Vagina (tissue), 2 donors: ENCODE measurements at regions not wholly inside any gene's neighbourhood (a gene's known extent, or its start where the extent isn't known, plus 50 kb on each side); places are given as distances from the start of the nearest gene placed in this dataset.

Experiments used
- DNase-seq, 2 donors: peaks; one replicate each; pipeline ENCODE4 v3.0.0-alpha.2; 2017; ENCODE audit errors: extremely low spot score in 2 of 2
- H3K27ac ChIP-seq: fragments of 200-600 bp; sonication (generic); one replicate; pipeline ENCODE4 v1.5.1; 2019
- H3K27me3 ChIP-seq: fragments of 200-600 bp; sonication (generic); one replicate; pipeline ENCODE4 v1.5.1; 2019
- H3K36me3 ChIP-seq, 2 donors: fragments of 200-600 bp; sonication (generic); one replicate each; pipeline ENCODE4 v1.5.1; 2017 to 2019
- H3K4me1 ChIP-seq: fragments of 200-600 bp; sonication (generic); one replicate; pipeline ENCODE4 v1.5.1; 2019
- H3K4me3 ChIP-seq, 2 donors: fragments of 200-600 bp; sonication (generic); 1 replicate in 1 of 2; 2 replicates in 1 of 2; pipeline ENCODE4 v1.5.1; 2016 to 2019
- H3K9me3 ChIP-seq: fragments of 200-600 bp; sonication (generic); one replicate; pipeline ENCODE4 v1.5.1; 2019
- POLR2A ChIP-seq, 2 donors: fragments of 450-650 bp; IDR thresholded peaks; one replicate each; pipeline ENCODE4 v1.6.1; 2017; ENCODE audit warnings: antibody characterized with exemption in 2 of 2, mild to moderate bottlenecking in 2 of 2, moderate library complexity in 2 of 2
- POLR2AphosphoS5 ChIP-seq, 2 donors: sonication (generic); formaldehyde crosslinking; IDR thresholded peaks; one replicate each; pipeline ENCODE4 v1.9.0; 2017; ENCODE audit warnings: antibody characterized with exemption in 2 of 2, mild to moderate bottlenecking in 2 of 2, low read depth in 1 of 2; ENCODE audit not compliant: insufficient read depth in 1 of 2
- intact Hi-C: fragments of 100-400 bp; cut with DNase I; formaldehyde crosslinking; loops from one replicate; pipeline ENCODE4 v1.15.1; 2023
- TF ChIP-seq, protein P1 (sequence below), 3 experiments: fragments of 450-650 bp in 2 of 3; fragments of 200-600 bp in 1 of 3; sonication (generic) in 1 of 3; IDR thresholded peaks; one replicate each; pipeline ENCODE4 v1.5.1; 2017 to 2019; ENCODE audit warnings: antibody characterized with exemption in 3 of 3, mild to moderate bottlenecking in 2 of 3, moderate library complexity in 2 of 3

DNA sequence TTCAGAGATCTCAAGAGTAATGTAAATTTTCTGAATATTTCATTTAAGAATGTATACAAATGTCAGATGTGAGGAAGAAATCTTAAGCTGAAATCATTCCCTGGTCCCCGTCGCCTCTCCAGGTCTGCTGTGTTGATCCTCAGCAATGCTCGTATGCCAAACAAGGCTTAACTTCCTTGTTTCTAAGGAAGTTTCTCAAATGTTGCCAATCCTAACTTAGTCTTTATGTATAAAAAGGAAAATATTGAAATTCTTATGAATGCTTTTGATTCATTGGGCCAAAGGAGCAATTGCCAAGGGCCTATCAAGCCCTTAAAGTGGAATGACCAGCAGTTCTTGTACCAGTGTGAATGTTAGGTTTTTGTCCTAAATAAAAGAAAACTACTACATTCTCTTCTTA lies 507.7 kb upstream of the SEMA6D start:
- no peak for TF ChIP-seq POLR2AphosphoS5 (IDR thresholded peaks at IDR 0.05; ENCODE audit: insufficient read depth in 1 of 2, low read depth in 1 of 2)
- TF ChIP-seq, protein P1, sequence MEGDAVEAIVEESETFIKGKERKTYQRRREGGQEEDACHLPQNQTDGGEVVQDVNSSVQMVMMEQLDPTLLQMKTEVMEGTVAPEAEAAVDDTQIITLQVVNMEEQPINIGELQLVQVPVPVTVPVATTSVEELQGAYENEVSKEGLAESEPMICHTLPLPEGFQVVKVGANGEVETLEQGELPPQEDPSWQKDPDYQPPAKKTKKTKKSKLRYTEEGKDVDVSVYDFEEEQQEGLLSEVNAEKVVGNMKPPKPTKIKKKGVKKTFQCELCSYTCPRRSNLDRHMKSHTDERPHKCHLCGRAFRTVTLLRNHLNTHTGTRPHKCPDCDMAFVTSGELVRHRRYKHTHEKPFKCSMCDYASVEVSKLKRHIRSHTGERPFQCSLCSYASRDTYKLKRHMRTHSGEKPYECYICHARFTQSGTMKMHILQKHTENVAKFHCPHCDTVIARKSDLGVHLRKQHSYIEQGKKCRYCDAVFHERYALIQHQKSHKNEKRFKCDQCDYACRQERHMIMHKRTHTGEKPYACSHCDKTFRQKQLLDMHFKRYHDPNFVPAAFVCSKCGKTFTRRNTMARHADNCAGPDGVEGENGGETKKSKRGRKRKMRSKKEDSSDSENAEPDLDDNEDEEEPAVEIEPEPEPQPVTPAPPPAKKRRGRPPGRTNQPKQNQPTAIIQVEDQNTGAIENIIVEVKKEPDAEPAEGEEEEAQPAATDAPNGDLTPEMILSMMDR (IDR thresholded peaks at IDR 0.05) = no peak
- TF ChIP-seq POLR2A (IDR thresholded peaks at IDR 0.05) = no peak
- intact Hi-C loops = no loop called here
- no peaks in the 10 kb centered on the region for H3K4me1 ChIP-seq
- no peaks in the 10 kb centered on the region for H3K36me3 ChIP-seq
- no peaks in the 10 kb centered on the region for H3K9me3 ChIP-seq
- no peak for DNase-seq
- no peaks in the 10 kb centered on the region for H3K27me3 ChIP-seq
- H3K27ac ChIP-seq = no peak overlapping the region
- no peak overlapping the region for H3K4me3 ChIP-seq

DNA sequence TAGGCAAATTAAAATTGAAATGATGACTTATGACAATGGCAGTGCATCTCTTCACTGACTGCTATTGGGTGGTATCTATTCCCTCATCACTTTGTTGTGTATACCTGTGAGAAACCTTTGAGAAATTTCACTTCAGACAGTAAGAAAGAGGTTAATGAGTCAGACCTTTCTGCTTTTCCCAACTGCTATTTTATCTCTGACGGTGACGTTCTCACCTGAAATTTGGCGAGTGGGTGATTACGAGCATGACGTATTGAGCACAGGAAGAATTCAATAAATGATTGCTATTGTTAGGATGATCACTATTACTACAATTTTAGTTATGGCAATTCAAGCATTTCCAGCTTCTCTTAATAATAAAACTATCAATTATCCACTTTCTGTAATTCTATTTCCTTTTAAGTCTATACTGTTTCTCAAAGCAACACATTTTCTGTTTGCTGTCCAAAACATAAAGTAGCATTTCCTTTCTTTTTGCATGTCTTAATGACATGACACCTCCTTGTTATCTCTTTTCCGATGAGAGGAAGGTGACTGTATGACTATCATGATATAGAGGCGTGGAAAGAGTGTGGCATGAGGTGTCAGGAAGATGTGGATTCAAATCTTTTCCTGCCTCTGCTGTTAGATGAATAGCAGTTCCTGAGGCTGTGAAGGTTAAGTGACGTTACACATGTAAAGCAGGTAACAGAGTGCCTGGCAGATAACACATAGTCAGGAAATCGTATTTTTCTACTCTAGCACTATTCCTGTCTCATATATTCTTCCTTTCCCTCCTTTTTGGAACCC lies 504.9 kb upstream of the SEMA6D start:
- Histone ChIP-seq H3K36me3 (no peaks in the 10 kb centered on the region), H3K4me1 (no peaks in the 10 kb centered on the region), H3K9me3 (no peaks in the 10 kb centered on the region), H3K27me3 (no peaks in the 10 kb centered on the region), H3K27ac (no peak overlapping the region), H3K4me3 (no peak overlapping the region)
- TF ChIP-seq POLR2AphosphoS5 (IDR thresholded peaks at IDR 0.05; ENCODE audit: insufficient read depth in 1 of 2, low read depth in 1 of 2) (no peak), POLR2A (IDR thresholded peaks at IDR 0.05) (no peak)
- TF ChIP-seq, protein P1 (IDR thresholded peaks at IDR 0.05) = no peak
- DNase-seq = no peak
- intact Hi-C loops = no loop called here

DNA sequence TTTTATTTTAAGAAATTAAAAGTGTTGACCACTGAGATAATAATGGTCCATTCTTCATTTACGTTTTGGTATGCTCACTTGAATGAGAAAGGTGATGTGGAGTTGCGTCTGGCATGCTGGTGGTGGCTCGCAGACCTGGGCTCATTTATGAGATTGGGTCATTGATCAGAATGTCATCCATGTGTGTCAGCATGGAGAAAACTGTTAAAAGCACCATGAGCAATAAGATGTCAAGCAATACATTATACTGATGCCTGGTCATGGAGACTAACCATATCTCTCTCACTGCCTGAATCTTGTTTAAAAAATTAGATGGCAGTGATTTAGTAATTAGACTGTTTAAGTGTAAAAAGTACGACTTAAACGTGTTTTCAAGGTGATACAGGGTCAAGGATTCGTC lies 503.4 kb upstream of the SEMA6D start:
- no peak overlapping the region for H3K27ac ChIP-seq
- no peaks in the 10 kb centered on the region for H3K36me3 ChIP-seq
- H3K4me3 ChIP-seq = no peak overlapping the region
- intact Hi-C loops = no loop called here
- H3K9me3 ChIP-seq = no peaks in the 10 kb centered on the region
- no peak for DNase-seq
- no peaks in the 10 kb centered on the region for H3K4me1 ChIP-seq
- TF ChIP-seq POLR2AphosphoS5 (IDR thresholded peaks at IDR 0.05; ENCODE audit: insufficient read depth in 1 of 2, low read depth in 1 of 2) = no peak
- TF ChIP-seq, protein P1 (IDR thresholded peaks at IDR 0.05) = no peak
- no peak for TF ChIP-seq POLR2A (IDR thresholded peaks at IDR 0.05)
- H3K27me3 ChIP-seq = no peaks in the 10 kb centered on the region

DNA sequence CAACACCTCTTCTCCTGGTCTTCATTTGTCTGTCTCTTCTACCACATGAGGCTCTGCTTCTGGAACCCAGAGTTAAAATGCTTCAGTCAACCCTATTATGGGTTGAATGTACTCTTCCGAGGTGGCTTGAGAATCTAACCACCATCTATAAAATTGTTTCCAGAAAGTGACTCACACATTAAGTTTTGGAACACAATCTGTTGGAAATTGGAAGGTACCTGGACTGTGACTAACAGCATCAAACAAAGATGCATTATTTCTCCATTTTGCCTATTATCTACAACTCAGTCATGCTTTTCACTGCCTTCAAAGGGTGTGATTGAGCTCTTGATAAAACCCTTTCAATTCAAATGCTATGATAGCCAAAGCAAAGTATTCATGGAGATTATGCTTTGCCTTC lies 499.0 kb upstream of the SEMA6D start:
- H3K4me1 ChIP-seq = no peaks in the 10 kb centered on the region
- DNase-seq = no peak
- intact Hi-C loops = no loop called here
- no peaks in the 10 kb centered on the region for H3K27me3 ChIP-seq
- TF ChIP-seq, protein P1 (IDR thresholded peaks at IDR 0.05) = no peak
- TF ChIP-seq POLR2AphosphoS5 (IDR thresholded peaks at IDR 0.05; ENCODE audit: insufficient read depth in 1 of 2, low read depth in 1 of 2) = no peak
- TF ChIP-seq POLR2A (IDR thresholded peaks at IDR 0.05) = no peak
- H3K36me3 ChIP-seq = no peaks in the 10 kb centered on the region
- no peaks in the 10 kb centered on the region for H3K9me3 ChIP-seq
- no peak overlapping the region for H3K4me3 ChIP-seq
- H3K27ac ChIP-seq = no peak overlapping the region

DNA sequence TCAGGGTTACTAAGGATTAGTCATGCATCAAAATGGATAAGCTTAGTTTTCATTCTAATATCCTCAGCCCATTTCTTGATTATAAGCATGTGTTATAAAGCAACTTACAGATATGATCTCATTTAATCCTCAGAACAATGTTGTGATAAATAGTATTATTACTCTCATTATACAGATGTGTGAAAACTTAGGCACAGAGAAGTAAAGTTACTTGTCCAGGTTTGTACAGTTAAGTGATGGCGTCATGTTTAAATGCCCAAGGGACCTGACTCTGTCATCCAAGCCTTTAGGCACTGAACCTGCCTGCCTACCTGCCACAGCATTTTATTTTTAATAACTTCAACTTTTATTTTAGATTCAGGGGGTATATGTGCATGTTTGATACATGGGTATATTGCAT lies 472.9 kb upstream of the SEMA6D start:
- DNase-seq = no peak
- intact Hi-C loops = no loop called here

More for the DNA sequence above, 472.9 kb upstream of the SEMA6D start:
- Histone ChIP-seq H3K36me3 (no peaks in the 10 kb centered on the region), H3K9me3 (no peaks in the 10 kb centered on the region), H3K4me1 (no peaks in the 10 kb centered on the region), H3K4me3 (no peak overlapping the region), H3K27me3 (no peaks in the 10 kb centered on the region), H3K27ac (no peak overlapping the region)
- no peak for TF ChIP-seq POLR2A (IDR thresholded peaks at IDR 0.05)
- TF ChIP-seq, protein P1 (IDR thresholded peaks at IDR 0.05) = no peak
- TF ChIP-seq POLR2AphosphoS5 (IDR thresholded peaks at IDR 0.05; ENCODE audit: insufficient read depth in 1 of 2, low read depth in 1 of 2) = no peak
